ENCODE measurements at regions not wholly inside any gene's neighbourhood (a gene's known extent, or its start where the extent isn't known, plus 50 kb on each side); places are given as distances from the start of the nearest gene placed in this dataset.

GRCh38 chr12:132407451-132407961 lies 78.1 kb upstream of the GALNT9 start:
- peak; percentile 24 for DNase-seq

GRCh38 chr12:132406493-132407450 lies 77.4 kb upstream of the GALNT9 start:
- no peak for DNase-seq

- DNase-seq, result no peak
Measured at GRCh38 chr12:132405742-132406251, 76.4 kb upstream of the GALNT9 start.

GRCh38 chr12:132404951-132405741 lies 75.8 kb upstream of the GALNT9 start:
- DNase-seq, result peak; percentile 64

GRCh38 chr12:132404435-132404855 lies 75.1 kb upstream of the GALNT9 start:
- no peak for DNase-seq

GRCh38 chr12:132403636-132404434 lies 74.4 kb upstream of the GALNT9 start:
- DNase-seq, result no peak

GRCh38 chr12:132402831-132403416 lies 73.5 kb upstream of the GALNT9 start:
- DNase-seq, result no peak

- DNase-seq, result no peak
Measured at GRCh38 chr12:132401982-132402381, 72.6 kb upstream of the GALNT9 start.

GRCh38 chr12:132400011-132400641 lies 70.7 kb upstream of the GALNT9 start:
- DNase-seq, result peak; percentile 58

GRCh38 chr12:132399092-132400010 lies 70.0 kb upstream of the GALNT9 start:
- DNase-seq, result no peak

GRCh38 chr12:132398386-132398991 lies 69.1 kb upstream of the GALNT9 start:
- DNase-seq, result no peak

GRCh38 chr12:132397934-132398385 lies 68.6 kb upstream of the GALNT9 start:
- no peak for DNase-seq

- no peak for DNase-seq
Measured at GRCh38 chr12:132397152-132397933, 68.0 kb upstream of the GALNT9 start.

- DNase-seq, result no peak
Measured at GRCh38 chr12:132396657-132397056, 67.3 kb upstream of the GALNT9 start.

GRCh38 chr12:132395908-132396305 lies 66.5 kb upstream of the GALNT9 start:
- DNase-seq, result no peak

GRCh38 chr12:132395192-132395907 lies 66.0 kb upstream of the GALNT9 start:
- no peak for DNase-seq

All from tongue (tissue), 1 donor.